Neural cell (in vitro differentiated cells): ENCODE measurements at regions not wholly inside any gene's neighbourhood (a gene's known extent, or its start where the extent isn't known, plus 50 kb on each side); places are given as distances from the start of the nearest gene placed in this dataset.

Experiments used
- H2AFZ ChIP-seq: fragments of 200-600, 300-800 bp; sonication (generic), shearing (Covaris generic); 2 replicates; pipeline ENCODE4 v1.6.0; 2014; ENCODE audit warnings: low read depth, mild to moderate bottlenecking, antibody characterized with exemption, low read length, moderate library complexity
- H3F3A ChIP-seq: fragments of 200-600 bp; shearing (Covaris generic); 2 replicates; pipeline ENCODE4 v1.6.1; 2016; ENCODE audit warnings: mild to moderate bottlenecking, moderate library complexity, mixed read lengths, antibody characterized with exemption, low read length; ENCODE audit not compliant: insufficient read depth, poor library complexity, severe bottlenecking
- H3K27ac ChIP-seq: fragments of 200-600, 300-800 bp; sonication (generic), shearing (Covaris generic); 2 replicates; pipeline ENCODE4 v1.5.1; 2014; ENCODE audit warnings: mild to moderate bottlenecking, low read length, moderate library complexity
- H3K27me3 ChIP-seq: fragments of 300-800, 200-600 bp; sonication (generic), shearing (Covaris generic); 2 replicates; pipeline ENCODE4 v1.6.0; 2014; ENCODE audit warnings: mild to moderate bottlenecking, low read depth, low read length, moderate library complexity; ENCODE audit not compliant: insufficient read depth
- H3K36me3 ChIP-seq: fragments of 300-800, 200-600 bp; sonication (generic), shearing (Covaris generic); 2 replicates; pipeline ENCODE4 v1.5.1; 2014; ENCODE audit warnings: mild to moderate bottlenecking, antibody characterized with exemption, low read length, moderate library complexity; ENCODE audit not compliant: insufficient read depth
- H3K4me2 ChIP-seq: fragments of 300-800, 200-600 bp; sonication (generic), shearing (Covaris generic); 2 replicates; pipeline ENCODE4 v1.6.0; 2014; ENCODE audit warnings: mild to moderate bottlenecking, low read length
- H3K4me3 ChIP-seq: fragments of 300-800, 200-600 bp; sonication (generic), shearing (Covaris generic); 2 replicates; pipeline ENCODE4 v1.5.1; 2014; ENCODE audit warnings: mild to moderate bottlenecking, low read length, moderate library complexity
- H3K79me2 ChIP-seq: fragments of 200-600 bp; shearing (Covaris generic); replicated peaks from 2 replicates; pipeline ENCODE4 v1.6.0; 2014; ENCODE audit warnings: mild to moderate bottlenecking, low read length, moderate library complexity; ENCODE audit not compliant: insufficient read depth
- H3K9ac ChIP-seq: fragments of 300-800, 200-600 bp; sonication (generic), shearing (Covaris generic); 2 replicates; pipeline ENCODE4 v1.6.1; 2016; ENCODE audit warnings: mild to moderate bottlenecking, low read length, mixed read lengths
- H3K9me2 ChIP-seq: fragments of 200-600 bp; shearing (Covaris generic); 2 replicates; pipeline ENCODE4 v1.6.1; 2016; ENCODE audit warnings: mild to moderate bottlenecking, low read length, mixed read lengths; ENCODE audit not compliant: insufficient read depth
- H3K9me3 ChIP-seq: fragments of 200-600, 300-800 bp; sonication (generic), shearing (Covaris generic); 2 replicates; pipeline ENCODE4 v1.6.1; 2016; ENCODE audit warnings: mild to moderate bottlenecking, mixed run types, low read length, moderate library complexity, mixed read lengths
- H4K20me1 ChIP-seq: fragments of 200-600 bp; shearing (Covaris generic); 2 replicates; pipeline ENCODE4 v1.6.1; 2016; ENCODE audit warnings: mild to moderate bottlenecking, mixed run types; ENCODE audit not compliant: insufficient read depth
- EP300 ChIP-seq: fragments of 450-650 bp; conservative IDR thresholded peaks from 2 replicates; pipeline ENCODE4 v1.6.1; 2014; ENCODE audit warnings: antibody characterized with exemption, mild to moderate bottlenecking, moderate library complexity; ENCODE audit not compliant: poor library complexity, severe bottlenecking
- EZH2 ChIP-seq: fragments of 200-600, 300-800 bp; shearing (Covaris generic), sonication (generic); IDR thresholded peaks from 2 replicates; pipeline ENCODE4 v1.6.1; 2014; ENCODE audit warnings: antibody characterized with exemption, low read length, borderline replicate concordance, mild to moderate bottlenecking; ENCODE audit not compliant: insufficient read depth, poor library complexity, severe bottlenecking
- RAD21 ChIP-seq: fragments of 450-650 bp; conservative IDR thresholded peaks from 2 replicates; pipeline ENCODE4 v1.6.1; 2014; ENCODE audit warnings: antibody characterized with exemption, mild to moderate bottlenecking, moderate library complexity
- SMC3 ChIP-seq: fragments of 450-650 bp; conservative IDR thresholded peaks from 2 replicates; pipeline ENCODE4 v1.6.1; 2014; ENCODE audit warnings: antibody characterized with exemption, mild to moderate bottlenecking, moderate library complexity; ENCODE audit not compliant: poor library complexity
- TAF1 ChIP-seq: IDR thresholded peaks from 2 replicates; pipeline ENCODE4 v1.6.1; 2012; ENCODE audit warnings: low read depth
- TF ChIP-seq, protein P1 (sequence below): fragments of 450-650 bp; IDR thresholded peaks from 2 replicates; pipeline ENCODE4 v1.5.1; 2014; ENCODE audit warnings: antibody characterized with exemption, mild to moderate bottlenecking, moderate library complexity; ENCODE audit not compliant: poor library complexity, severe bottlenecking
- TF ChIP-seq, protein P2 (sequence below): IDR thresholded peaks from 2 replicates; pipeline ENCODE4 v1.6.1; 2012; ENCODE audit warnings: borderline replicate concordance

DNA sequence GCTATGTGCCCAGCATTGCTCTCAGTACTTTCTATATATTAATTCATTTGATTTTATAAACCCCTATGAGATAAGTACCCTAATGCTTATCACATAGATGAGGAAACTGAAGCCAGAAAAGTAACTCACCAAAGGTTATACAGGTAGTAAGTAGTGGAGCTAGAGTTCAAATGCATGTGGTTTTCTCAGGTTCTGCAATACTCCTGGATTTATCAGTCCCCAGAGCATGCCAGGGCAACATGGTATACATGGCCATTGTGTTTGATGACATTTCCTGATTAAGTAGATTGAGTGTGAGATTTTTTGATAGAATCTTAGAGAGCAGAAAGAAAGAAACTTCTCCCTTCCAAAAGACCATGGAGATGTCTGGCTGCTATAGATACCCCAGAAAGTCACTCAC is 233.1 kb downstream of the IKZF2 start (continued):
- TF ChIP-seq, protein P1, sequence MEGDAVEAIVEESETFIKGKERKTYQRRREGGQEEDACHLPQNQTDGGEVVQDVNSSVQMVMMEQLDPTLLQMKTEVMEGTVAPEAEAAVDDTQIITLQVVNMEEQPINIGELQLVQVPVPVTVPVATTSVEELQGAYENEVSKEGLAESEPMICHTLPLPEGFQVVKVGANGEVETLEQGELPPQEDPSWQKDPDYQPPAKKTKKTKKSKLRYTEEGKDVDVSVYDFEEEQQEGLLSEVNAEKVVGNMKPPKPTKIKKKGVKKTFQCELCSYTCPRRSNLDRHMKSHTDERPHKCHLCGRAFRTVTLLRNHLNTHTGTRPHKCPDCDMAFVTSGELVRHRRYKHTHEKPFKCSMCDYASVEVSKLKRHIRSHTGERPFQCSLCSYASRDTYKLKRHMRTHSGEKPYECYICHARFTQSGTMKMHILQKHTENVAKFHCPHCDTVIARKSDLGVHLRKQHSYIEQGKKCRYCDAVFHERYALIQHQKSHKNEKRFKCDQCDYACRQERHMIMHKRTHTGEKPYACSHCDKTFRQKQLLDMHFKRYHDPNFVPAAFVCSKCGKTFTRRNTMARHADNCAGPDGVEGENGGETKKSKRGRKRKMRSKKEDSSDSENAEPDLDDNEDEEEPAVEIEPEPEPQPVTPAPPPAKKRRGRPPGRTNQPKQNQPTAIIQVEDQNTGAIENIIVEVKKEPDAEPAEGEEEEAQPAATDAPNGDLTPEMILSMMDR, result no peak
- TF ChIP-seq EP300 (no peak), RAD21 (no peak)

DNA sequence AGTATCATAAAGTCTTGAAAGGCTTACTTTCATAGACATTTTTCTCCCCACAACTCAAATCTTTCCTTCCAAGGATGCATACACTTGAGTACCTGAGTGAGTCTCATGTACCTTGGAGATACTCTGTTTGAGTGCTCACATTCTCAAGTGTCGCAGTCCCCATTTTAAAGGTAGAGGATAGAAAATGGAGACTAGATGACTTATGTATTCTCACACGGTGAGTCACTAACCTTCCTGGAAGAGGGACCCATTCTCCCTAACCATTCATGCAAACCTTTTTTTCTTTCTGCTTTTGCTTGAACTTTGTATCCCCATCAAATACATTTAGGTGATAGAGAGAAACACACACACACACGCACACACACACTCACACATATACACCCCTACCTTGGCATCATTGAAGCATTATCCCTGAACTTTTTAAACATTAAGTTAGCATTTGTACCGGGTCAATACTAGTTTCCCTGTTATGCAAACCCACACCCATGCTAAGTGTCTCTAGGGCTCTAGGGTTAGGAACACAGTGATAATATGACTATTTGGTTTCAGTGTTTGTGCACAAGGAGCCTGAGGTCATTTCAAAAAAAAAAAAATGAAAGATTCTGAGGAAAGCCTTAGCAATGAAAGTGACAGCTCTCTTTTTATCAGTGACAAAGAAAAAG is 236.2 kb downstream of the IKZF2 start:
- Histone ChIP-seq H3K27me3 (no peaks in the 10 kb centered on the region), H2AFZ (no peak overlapping the region), H3F3A (no peaks in the 10 kb centered on the region), H3K27ac (no peak overlapping the region), H3K4me2 (no peak overlapping the region), H3K79me2 (no peaks in the 10 kb centered on the region), H3K9me2 (no peaks in the 10 kb centered on the region), H3K36me3 (no peaks in the 10 kb centered on the region), H3K4me3 (no peak overlapping the region), H4K20me1 (no peaks in the 10 kb centered on the region), H3K9me3 (no peaks in the 10 kb centered on the region), H3K9ac (no peak overlapping the region)
- TF ChIP-seq, protein P2, sequence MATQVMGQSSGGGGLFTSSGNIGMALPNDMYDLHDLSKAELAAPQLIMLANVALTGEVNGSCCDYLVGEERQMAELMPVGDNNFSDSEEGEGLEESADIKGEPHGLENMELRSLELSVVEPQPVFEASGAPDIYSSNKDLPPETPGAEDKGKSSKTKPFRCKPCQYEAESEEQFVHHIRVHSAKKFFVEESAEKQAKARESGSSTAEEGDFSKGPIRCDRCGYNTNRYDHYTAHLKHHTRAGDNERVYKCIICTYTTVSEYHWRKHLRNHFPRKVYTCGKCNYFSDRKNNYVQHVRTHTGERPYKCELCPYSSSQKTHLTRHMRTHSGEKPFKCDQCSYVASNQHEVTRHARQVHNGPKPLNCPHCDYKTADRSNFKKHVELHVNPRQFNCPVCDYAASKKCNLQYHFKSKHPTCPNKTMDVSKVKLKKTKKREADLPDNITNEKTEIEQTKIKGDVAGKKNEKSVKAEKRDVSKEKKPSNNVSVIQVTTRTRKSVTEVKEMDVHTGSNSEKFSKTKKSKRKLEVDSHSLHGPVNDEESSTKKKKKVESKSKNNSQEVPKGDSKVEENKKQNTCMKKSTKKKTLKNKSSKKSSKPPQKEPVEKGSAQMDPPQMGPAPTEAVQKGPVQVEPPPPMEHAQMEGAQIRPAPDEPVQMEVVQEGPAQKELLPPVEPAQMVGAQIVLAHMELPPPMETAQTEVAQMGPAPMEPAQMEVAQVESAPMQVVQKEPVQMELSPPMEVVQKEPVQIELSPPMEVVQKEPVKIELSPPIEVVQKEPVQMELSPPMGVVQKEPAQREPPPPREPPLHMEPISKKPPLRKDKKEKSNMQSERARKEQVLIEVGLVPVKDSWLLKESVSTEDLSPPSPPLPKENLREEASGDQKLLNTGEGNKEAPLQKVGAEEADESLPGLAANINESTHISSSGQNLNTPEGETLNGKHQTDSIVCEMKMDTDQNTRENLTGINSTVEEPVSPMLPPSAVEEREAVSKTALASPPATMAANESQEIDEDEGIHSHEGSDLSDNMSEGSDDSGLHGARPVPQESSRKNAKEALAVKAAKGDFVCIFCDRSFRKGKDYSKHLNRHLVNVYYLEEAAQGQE, result no peak
- TF ChIP-seq SMC3 (no peak), TAF1 (no peak), RAD21 (no peak), EP300 (no peak), EZH2 (no peak)
- TF ChIP-seq, protein P1, result no peak

DNA sequence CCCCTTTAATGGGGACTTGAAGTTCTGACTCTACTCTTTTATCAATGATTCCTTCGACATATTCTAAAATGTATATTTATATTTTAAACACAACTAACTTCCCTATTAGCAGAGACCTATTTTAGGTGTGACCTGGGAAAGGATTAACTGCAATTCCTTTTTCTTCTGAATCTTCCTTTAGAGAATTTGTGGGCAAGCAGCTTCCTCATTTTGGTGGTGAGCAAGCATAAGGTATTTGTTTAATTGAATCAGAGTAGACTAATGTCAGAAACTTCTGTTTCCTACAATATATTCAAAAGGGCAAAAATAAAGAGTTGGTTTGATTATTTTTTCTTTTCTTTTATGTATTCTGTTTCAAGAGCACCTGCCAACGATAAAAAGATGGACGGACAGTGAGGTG is 237.0 kb downstream of the IKZF2 start:
- Histone ChIP-seq H3K9ac (no peak overlapping the region), H3K4me3 (no peak overlapping the region), H3K9me2 (no peaks in the 10 kb centered on the region), H3K9me3 (no peaks in the 10 kb centered on the region), H3K36me3 (no peaks in the 10 kb centered on the region), H3K79me2 (no peaks in the 10 kb centered on the region), H3K27ac (no peak overlapping the region), H4K20me1 (no peaks in the 10 kb centered on the region), H3F3A (no peaks in the 10 kb centered on the region), H2AFZ (no peak overlapping the region), H3K4me2 (no peak overlapping the region), H3K27me3 (no peaks in the 10 kb centered on the region)
- no peak for TF ChIP-seq RAD21
- TF ChIP-seq, protein P1, result no peak
